Adrenal gland (tissue), 9 donors: ENCODE measurements at regions not wholly inside any gene's neighbourhood (a gene's known extent, or its start where the extent isn't known, plus 50 kb on each side); places are given as distances from the start of the nearest gene placed in this dataset.

ENCODE experiments used
- DNase-seq, 7 donors: peaks; one replicate each; pipeline ENCODE4 v3.0.0-alpha.2; 2019 to 2020
- H3K27ac ChIP-seq, 5 donors: fragments of 200-600 bp; sonication (generic) in 4 of 5; 1 replicate in 3 of 5; 2 replicates in 2 of 5; pipeline versions ENCODE4 v1.5.1 to v1.8.0; 2016 to 2020; ENCODE audit warnings: mild to moderate bottlenecking in 1 of 5
- H3K27me3 ChIP-seq: fragments of 200-600 bp; 2 replicates; pipeline ENCODE4 v1.8.0; 2021
- H3K36me3 ChIP-seq, 2 donors: fragments of 200-600 bp; replicated peaks in 1 of 2; 1 replicate in 1 of 2; 2 replicates in 1 of 2; pipeline versions ENCODE4 v1.5.1 to v1.8.0; 2018 to 2022
- H3K4me1 ChIP-seq, 2 donors: fragments of 200-600 bp; replicated peaks in 1 of 2; 1 replicate in 1 of 2; 2 replicates in 1 of 2; pipeline versions ENCODE4 v1.5.1 to v1.8.0; 2018 to 2021
- H3K4me3 ChIP-seq, 4 donors: fragments of 200-600 bp; sonication (generic) in 3 of 4; one replicate each; pipeline ENCODE4 v1.5.1; 2016 to 2018
- H3K9me3 ChIP-seq, 3 donors: fragments of 200-600 bp; sonication (generic) in 1 of 3; replicated peaks in 1 of 3; 1 replicate in 2 of 3; 2 replicates in 1 of 3; pipeline versions ENCODE4 v1.5.1 to v1.8.0; 2016 to 2021
- CTCF ChIP-seq, 6 experiments: fragments of 450-650 bp in 4 of 6; fragments of 200-600 bp in 2 of 6; sonication (generic) in 1 of 6; IDR thresholded peaks; 1 replicate in 5 of 6; 2 replicates in 1 of 6; pipeline versions ENCODE4 v1.5.1 to v1.8.0; 2016 to 2021; ENCODE audit warnings: antibody characterized with exemption in 6 of 6, mild to moderate bottlenecking in 2 of 6, moderate library complexity in 1 of 6
- POLR2A ChIP-seq, 2 donors: fragments of 450-650 bp; IDR thresholded peaks; one replicate each; pipeline ENCODE4 v1.6.1; 2017; ENCODE audit warnings: antibody characterized with exemption in 2 of 2, mild to moderate bottlenecking in 2 of 2, moderate library complexity in 1 of 2
- WGBS, 4 donors: extraction: QIAGEN DNeasy Blood & Tissue Kit in 2 of 4; methylation state at CpG; one replicate each; pipeline versions ENCODE4 v1.1.5 to v1.1.7; 2013 to 2017; 5-methylcytosine and 5-hydroxymethylcytosine counted together
- intact Hi-C, 2 donors: fragments of 100-400 bp; cut with DNase I; formaldehyde crosslinking; loops; one replicate each; pipeline versions ENCODE4 v1.14.1 to v1.15.0; 2022 to 2023
- donor health status: healthy with polysubstance abuse.
- donor health status: Bipolar disorder and iron deficiency.
- donor health status: DM: yes; HTN: yes; CAD: no.
- donor health status: DM: no; HTN: no; CAD: no.
- donor health status: DM: no; HTN: no; CAD: no.

DNA sequence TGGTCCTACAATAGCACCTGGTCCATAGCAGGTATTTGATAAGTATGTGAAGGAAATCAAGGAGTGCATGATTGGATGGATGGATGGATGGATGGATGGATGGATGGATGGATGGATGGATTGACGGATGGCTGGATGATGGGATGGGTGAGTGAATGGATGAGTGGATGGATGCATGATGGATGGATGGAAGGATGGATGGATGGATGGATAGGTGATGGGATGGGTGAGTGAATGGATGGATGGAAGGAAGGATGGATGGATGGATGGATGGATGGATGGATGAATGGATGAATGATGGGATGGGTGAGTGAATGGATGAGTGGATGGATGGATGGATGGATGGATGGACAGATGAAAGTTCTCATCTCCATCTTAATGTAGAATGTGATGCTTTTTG is 231.0 kb upstream of the PPP2R2D start:
- intact Hi-C loops, result no loop called here

DNA sequence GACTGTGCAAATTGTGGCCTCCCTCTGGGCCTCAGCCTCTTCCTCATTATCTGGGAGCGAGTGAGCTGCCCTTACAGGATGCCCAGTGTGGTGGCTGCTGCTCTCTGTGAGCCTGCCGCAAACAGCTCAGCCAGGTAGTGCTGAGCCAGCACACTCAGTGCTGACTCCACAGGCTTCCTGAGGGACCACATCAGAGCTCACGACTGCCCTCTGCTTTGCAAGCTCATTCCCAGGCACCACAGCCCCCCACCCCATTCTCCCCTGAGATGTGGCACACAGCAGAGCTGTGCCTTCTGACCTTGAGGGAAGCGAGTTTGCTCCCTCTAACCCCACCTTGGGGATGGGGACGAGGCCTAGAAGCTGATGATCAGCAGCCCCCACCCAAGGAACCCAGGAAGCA is 230.5 kb upstream of the PPP2R2D start:
- Histone ChIP-seq H3K27ac (no peak overlapping the region), H3K4me1 (no peaks in the 10 kb centered on the region), H3K9me3 (peaks cover 0 to 7% (median 0%) of the 10 kb centered on the region in 3 donors), H3K4me3 (no peak overlapping the region), H3K27me3 (no peaks in the 10 kb centered on the region), H3K36me3 (no peaks in the 10 kb centered on the region)
- 69 to 88% (median 77%) methylated on average over 3 to 5 of the region's 5 CpGs for WGBS, 4 donors
- intact Hi-C loops, result no loop called here
- DNase-seq, result no peak
- no peak for TF ChIP-seq POLR2A (IDR thresholded peaks at IDR 0.05)
- TF ChIP-seq CTCF (IDR thresholded peaks at IDR 0.05), result no peak

More for the DNA sequence above, 231.0 kb upstream of the PPP2R2D start:
- Histone ChIP-seq H3K27me3 (no peaks in the 10 kb centered on the region), H3K27ac (no peak overlapping the region), H3K9me3 (peaks cover 0 to 7% (median 0%) of the 10 kb centered on the region in 3 donors), H3K4me1 (no peaks in the 10 kb centered on the region), H3K4me3 (no peak overlapping the region), H3K36me3 (no peaks in the 10 kb centered on the region)
- DNase-seq, result no peak
- TF ChIP-seq CTCF (IDR thresholded peaks at IDR 0.05) (no peak), POLR2A (IDR thresholded peaks at IDR 0.05) (no peak)
- WGBS, 4 donors, result 81 to 89% (median 85%) methylated on average over 1 of the region's 1 CpG

DNA sequence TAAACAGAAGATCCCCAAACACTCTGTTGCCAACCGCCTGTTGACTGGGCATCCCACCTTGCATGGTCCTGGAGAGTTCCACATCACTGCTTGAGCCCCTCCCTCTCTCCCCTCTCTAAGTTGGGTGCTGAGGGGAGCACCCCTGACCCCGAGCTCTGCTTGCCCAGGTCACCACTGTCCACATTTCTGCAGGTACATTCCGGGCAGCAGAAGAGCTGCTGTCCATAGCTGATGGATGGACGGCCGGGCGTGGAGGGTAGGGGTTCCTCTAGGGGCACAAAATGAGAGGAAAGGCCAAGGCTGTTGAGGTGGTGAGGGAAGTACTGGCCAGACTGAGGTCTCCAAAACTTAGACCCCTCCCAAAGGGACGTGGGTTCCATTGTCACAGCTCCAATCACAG is 227.4 kb upstream of the PPP2R2D start:
- TF ChIP-seq POLR2A (IDR thresholded peaks at IDR 0.05) (no peak), CTCF (IDR thresholded peaks at IDR 0.05) (no peak)
- WGBS, 4 donors, result 80 to 89% (median 87%) methylated on average over 7 of the region's 7 CpGs
- H3K27ac ChIP-seq, result no peak overlapping the region
- intact Hi-C loops, result no loop called here
- H3K4me1 ChIP-seq, result no peaks in the 10 kb centered on the region
- H3K4me3 ChIP-seq, result no peak overlapping the region
- H3K9me3 ChIP-seq, result peaks cover 0 to 7% (median 0%) of the 10 kb centered on the region in 3 donors
- H3K36me3 ChIP-seq, result no peaks in the 10 kb centered on the region
- H3K27me3 ChIP-seq, result no peaks in the 10 kb centered on the region
- DNase-seq, result no peak

- Histone ChIP-seq H3K36me3 (no peaks in the 10 kb centered on the region), H3K9me3 (peaks cover 0 to 7% (median 0%) of the 10 kb centered on the region in 3 donors), H3K4me1 (no peaks in the 10 kb centered on the region), H3K27me3 (no peaks in the 10 kb centered on the region), H3K4me3 (no peak overlapping the region), H3K27ac (no peak overlapping the region)
- TF ChIP-seq POLR2A (IDR thresholded peaks at IDR 0.05), result no peak
- no peak for TF ChIP-seq CTCF (IDR thresholded peaks at IDR 0.05)
- 88 to 95% (median 92%) methylated on average over 4 to 9 of the region's 9 CpGs for WGBS, 4 donors
- intact Hi-C loops, result no loop called here
- no peak for DNase-seq
Observed at GRCh38 chr10:131674130-131674529, 226.7 kb upstream of the PPP2R2D start.
